Natural killer cell (primary cell): ENCODE measurements at regions not wholly inside any gene's neighbourhood (a gene's known extent, or its start where the extent isn't known, plus 50 kb on each side); places are given as distances from the start of the nearest gene placed in this dataset.

Source experiments
- ATAC-seq, 3 donors: fragments of 150-1000 bp in 2 of 3; fragments of 200-7000 bp in 1 of 3; cut with Tn5 transposase; 1 replicate in 1 of 3; 2 replicates in 2 of 3; pipeline ENCODE4 v1.10.0; 2021; ENCODE audit warnings: mild to moderate bottlenecking in 2 of 3, moderate library complexity in 2 of 3
- DNase-seq, 2 donors: peaks; one replicate each; pipeline versions ENCODE4 v3.0.0 to v3.0.0-alpha.2; 2013 to 2021; ENCODE audit warnings: mixed read lengths in 1 of 2
- H3K27ac ChIP-seq: one replicate; pipeline ENCODE4 v1.5.1; 2013; ENCODE audit warnings: mild to moderate bottlenecking, low read length
- H3K27me3 ChIP-seq: one replicate; pipeline ENCODE4 v1.6.1; 2013; ENCODE audit warnings: low read length; ENCODE audit not compliant: control insufficient read depth, insufficient read depth
- H3K36me3 ChIP-seq: one replicate; pipeline ENCODE4 v1.6.1; 2013; ENCODE audit warnings: low read length; ENCODE audit not compliant: control insufficient read depth, insufficient read depth
- H3K4me1 ChIP-seq: one replicate; pipeline ENCODE4 v1.6.1; 2013; ENCODE audit warnings: low read length; ENCODE audit not compliant: control insufficient read depth, insufficient read depth
- H3K4me3 ChIP-seq: one replicate; pipeline ENCODE4 v1.5.1; 2013; ENCODE audit warnings: low read length
- H3K9me3 ChIP-seq: one replicate; pipeline ENCODE4 v1.6.1; 2013; ENCODE audit warnings: low read length; ENCODE audit not compliant: control insufficient read depth, insufficient read depth
- H3K27ac Mint-ChIP-seq, 2 donors: one replicate each; pipeline ENCODE4 v1.8.0; 2022; ENCODE audit warnings: mild to moderate bottlenecking in 2 of 2, mixed read lengths in 2 of 2, moderate library complexity in 1 of 2
- H3K27me3 Mint-ChIP-seq, 2 donors: one replicate each; pipeline ENCODE4 v1.8.0; 2022; ENCODE audit warnings: low read depth in 2 of 2, mixed read lengths in 2 of 2
- H3K36me3 Mint-ChIP-seq: one replicate; pipeline ENCODE4 v1.8.0; 2022; ENCODE audit warnings: mixed read lengths
- H3K4me1 Mint-ChIP-seq, 2 donors: one replicate each; pipeline ENCODE4 v1.8.0; 2022; ENCODE audit warnings: mixed read lengths in 2 of 2
- H3K4me3 Mint-ChIP-seq: one replicate; pipeline ENCODE4 v1.8.0; 2022; ENCODE audit warnings: mild to moderate bottlenecking, moderate library complexity, mixed read lengths
- H3K9me3 Mint-ChIP-seq, 2 donors: one replicate each; pipeline ENCODE4 v1.8.0; 2022; ENCODE audit warnings: mixed read lengths in 2 of 2
- WGBS: methylation state at CpG from one replicate; pipeline ENCODE4 v1.1.7; 2013; ENCODE audit warnings: missing lambda C conversion rate; ENCODE audit not compliant: insufficient coverage; 5-methylcytosine and 5-hydroxymethylcytosine counted together
- intact Hi-C: fragments of 100-400 bp; cut with micrococcal nuclease; formaldehyde crosslinking; loops from one replicate; pipeline ENCODE4 v1.14.2; 2022
- TF ChIP-seq, protein P1 (sequence below): fragments of 200-600 bp; IDR thresholded peaks from one replicate; pipeline ENCODE4 v1.8.0; 2022; ENCODE audit warnings: antibody characterized with exemption

DNA sequence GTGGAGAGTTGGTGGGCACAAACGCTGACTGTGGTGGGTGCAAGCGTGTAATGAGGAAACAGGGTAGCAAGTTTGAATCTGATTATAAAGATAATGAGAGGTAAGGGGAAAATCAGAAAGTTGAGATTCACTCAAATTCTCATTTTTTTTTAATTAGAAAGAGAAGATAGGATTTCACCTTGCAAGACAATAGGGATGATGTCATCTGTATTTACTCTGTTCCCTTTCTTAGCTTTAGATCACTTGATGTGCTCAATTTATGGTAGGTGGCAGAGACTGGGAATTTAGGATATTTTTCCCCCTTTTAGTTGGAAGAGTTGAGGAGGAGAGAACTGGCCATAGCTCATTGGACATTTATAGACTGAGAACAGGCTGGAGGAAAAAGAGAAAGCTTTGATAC is 363.6 kb downstream of the AEBP2 start:
- TF ChIP-seq, protein P1, sequence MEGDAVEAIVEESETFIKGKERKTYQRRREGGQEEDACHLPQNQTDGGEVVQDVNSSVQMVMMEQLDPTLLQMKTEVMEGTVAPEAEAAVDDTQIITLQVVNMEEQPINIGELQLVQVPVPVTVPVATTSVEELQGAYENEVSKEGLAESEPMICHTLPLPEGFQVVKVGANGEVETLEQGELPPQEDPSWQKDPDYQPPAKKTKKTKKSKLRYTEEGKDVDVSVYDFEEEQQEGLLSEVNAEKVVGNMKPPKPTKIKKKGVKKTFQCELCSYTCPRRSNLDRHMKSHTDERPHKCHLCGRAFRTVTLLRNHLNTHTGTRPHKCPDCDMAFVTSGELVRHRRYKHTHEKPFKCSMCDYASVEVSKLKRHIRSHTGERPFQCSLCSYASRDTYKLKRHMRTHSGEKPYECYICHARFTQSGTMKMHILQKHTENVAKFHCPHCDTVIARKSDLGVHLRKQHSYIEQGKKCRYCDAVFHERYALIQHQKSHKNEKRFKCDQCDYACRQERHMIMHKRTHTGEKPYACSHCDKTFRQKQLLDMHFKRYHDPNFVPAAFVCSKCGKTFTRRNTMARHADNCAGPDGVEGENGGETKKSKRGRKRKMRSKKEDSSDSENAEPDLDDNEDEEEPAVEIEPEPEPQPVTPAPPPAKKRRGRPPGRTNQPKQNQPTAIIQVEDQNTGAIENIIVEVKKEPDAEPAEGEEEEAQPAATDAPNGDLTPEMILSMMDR: no peak
- DNase-seq (no peak), ATAC-seq (no peak)
- H3K9me3 Mint-ChIP-seq: no peaks in the 10 kb centered on the region
- H3K27me3 ChIP-seq: no peaks in the 10 kb centered on the region
- 84% methylated on average over 2 of the region's 2 CpGs for WGBS
- H3K27ac ChIP-seq: no peak overlapping the region
- H3K27me3 Mint-ChIP-seq: peaks cover 14 to 15% of the 10 kb centered on the region in 2 donors
- H3K4me1 ChIP-seq: peaks cover 2% of the 10 kb centered on the region
- no peak overlapping the region for H3K4me3 Mint-ChIP-seq
- no peaks in the 10 kb centered on the region for H3K36me3 Mint-ChIP-seq
- H3K4me3 ChIP-seq: no peak overlapping the region
- peaks cover 7 to 8% of the 10 kb centered on the region in 2 donors for H3K4me1 Mint-ChIP-seq
- no peak overlapping the region for H3K27ac Mint-ChIP-seq
- H3K36me3 ChIP-seq: no peaks in the 10 kb centered on the region
- intact Hi-C loops: no loop called here
- no peaks in the 10 kb centered on the region for H3K9me3 ChIP-seq

DNA sequence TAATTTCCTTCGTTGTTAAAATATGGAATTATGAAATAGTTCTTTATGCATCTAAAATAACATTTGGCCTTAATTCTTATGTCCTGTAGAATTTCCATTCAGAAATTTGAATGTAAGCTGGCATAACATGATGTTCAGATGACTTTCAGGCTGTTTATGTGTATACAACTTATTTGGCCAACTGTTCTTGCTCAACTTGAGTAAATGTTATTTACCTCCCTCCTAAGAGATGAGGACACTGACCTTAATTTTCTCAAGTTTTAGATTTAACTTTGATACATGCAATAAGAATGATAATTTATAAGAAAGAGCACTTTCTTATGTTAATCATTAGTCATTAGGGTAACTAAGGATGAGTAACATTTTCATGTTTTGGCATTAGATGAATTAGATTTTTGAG is 365.4 kb downstream of the AEBP2 start:
- H3K27me3 Mint-ChIP-seq: peaks cover 9 to 17% of the 10 kb centered on the region in 2 donors
- Histone ChIP-seq H3K4me1 (peaks cover 2% of the 10 kb centered on the region), H3K27me3 (no peaks in the 10 kb centered on the region), H3K36me3 (no peaks in the 10 kb centered on the region), H3K9me3 (no peaks in the 10 kb centered on the region), H3K4me3 (no peak overlapping the region), H3K27ac (no peak overlapping the region)
- no CpG with 5 or more reads among the region's 1 CpG for WGBS
- no peaks in the 10 kb centered on the region for H3K36me3 Mint-ChIP-seq
- H3K27ac Mint-ChIP-seq: no peak overlapping the region
- peaks cover 7% of the 10 kb centered on the region in 2 donors for H3K4me1 Mint-ChIP-seq
- ATAC-seq (no peak), DNase-seq (no peak)
- TF ChIP-seq, protein P1: no peak
- intact Hi-C loops: no loop called here
- no peaks in the 10 kb centered on the region for H3K9me3 Mint-ChIP-seq
- no peak overlapping the region for H3K4me3 Mint-ChIP-seq

DNA sequence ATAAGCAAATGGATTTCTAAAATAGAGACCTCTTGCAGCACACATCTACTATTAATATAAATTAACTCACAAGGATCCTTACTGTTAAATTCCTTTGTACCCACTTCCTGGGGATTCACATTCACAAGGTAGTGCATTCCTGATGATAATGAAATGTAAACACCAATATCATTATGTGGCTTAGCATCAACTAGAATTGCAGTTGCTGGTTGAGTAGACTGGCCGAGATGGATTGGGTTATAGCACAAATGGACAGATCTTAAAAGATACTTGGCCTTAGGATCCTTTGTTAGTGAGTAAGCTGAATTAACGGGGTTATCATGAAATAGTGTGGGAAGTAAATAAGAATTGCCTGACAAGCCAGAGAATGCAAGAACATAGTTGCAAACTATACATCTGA is 369.1 kb downstream of the AEBP2 start:
- Histone ChIP-seq H3K4me1 (no peaks in the 10 kb centered on the region), H3K4me3 (no peak overlapping the region), H3K27ac (no peak overlapping the region), H3K9me3 (no peaks in the 10 kb centered on the region), H3K36me3 (no peaks in the 10 kb centered on the region), H3K27me3 (no peaks in the 10 kb centered on the region)
- H3K36me3 Mint-ChIP-seq: no peaks in the 10 kb centered on the region
- DNase-seq: no peak
- no peak for ATAC-seq
- no peaks in the 10 kb centered on the region for H3K9me3 Mint-ChIP-seq
- H3K27me3 Mint-ChIP-seq: peaks cover 11 to 13% of the 10 kb centered on the region in 2 donors
- intact Hi-C loops: no loop called here
- no peak overlapping the region for H3K27ac Mint-ChIP-seq
- TF ChIP-seq, protein P1: no peak
- H3K4me3 Mint-ChIP-seq: no peak overlapping the region
- H3K4me1 Mint-ChIP-seq: no peaks in the 10 kb centered on the region
- 66% methylated on average over 2 of the region's 2 CpGs for WGBS

DNA sequence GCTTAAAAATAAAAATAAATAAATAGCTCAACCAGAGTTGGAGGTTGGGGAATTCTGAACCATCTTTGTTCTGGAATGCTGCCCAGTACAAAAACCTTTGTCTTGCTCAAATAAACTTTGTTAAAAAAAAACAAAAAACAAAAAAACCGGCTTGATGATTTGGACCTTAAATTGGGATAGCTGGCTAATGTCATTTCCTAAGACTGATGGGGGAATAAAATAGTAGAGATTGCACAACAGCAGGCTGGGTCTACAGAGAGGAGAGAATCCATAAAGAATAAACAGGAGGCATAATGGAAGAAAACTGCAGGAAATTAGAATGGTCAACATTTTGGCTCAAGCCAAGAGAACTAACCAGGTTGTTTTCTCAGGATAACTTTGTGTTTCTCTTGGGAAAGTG is 370.9 kb downstream of the AEBP2 start:
- Mint-ChIP-seq H3K4me3 (no peak overlapping the region), H3K36me3 (no peaks in the 10 kb centered on the region), H3K4me1 (no peaks in the 10 kb centered on the region), H3K27ac (no peak overlapping the region), H3K27me3 (peaks cover 11 to 13% of the 10 kb centered on the region in 2 donors), H3K9me3 (no peaks in the 10 kb centered on the region)
- no peak overlapping the region for H3K4me3 ChIP-seq
- WGBS: 100% methylated on average over 1 of the region's 1 CpG
- H3K9me3 ChIP-seq: no peaks in the 10 kb centered on the region
- ATAC-seq (no peak), DNase-seq (no peak)
- H3K27me3 ChIP-seq: no peaks in the 10 kb centered on the region
- H3K27ac ChIP-seq: no peak overlapping the region
- intact Hi-C loops: no loop called here
- no peaks in the 10 kb centered on the region for H3K4me1 ChIP-seq
- TF ChIP-seq, protein P1: no peak
- no peaks in the 10 kb centered on the region for H3K36me3 ChIP-seq
